Fibroblast of lung (primary cell): ENCODE measurements at regions not wholly inside any gene's neighbourhood (a gene's known extent, or its start where the extent isn't known, plus 50 kb on each side); places are given as distances from the start of the nearest gene placed in this dataset.

Experiments used
- DNase-seq, 2 donors: peaks; one replicate each; pipeline versions ENCODE4 v3.0.0 to v3.0.0-alpha.2; 2010; ENCODE audit warnings: low read depth in 2 of 2
- H2AFZ ChIP-seq: 2 replicates; pipeline ENCODE4 v1.5.1; 2012; ENCODE audit warnings: low read length, control low read depth, inconsistent platforms
- H3K27ac ChIP-seq: 2 replicates; pipeline ENCODE4 v1.5.1; 2011; ENCODE audit warnings: low read length, control low read depth; ENCODE audit not compliant: insufficient read depth
- H3K27me3 ChIP-seq: 2 replicates; pipeline ENCODE4 v1.5.1; 2011; ENCODE audit warnings: mild to moderate bottlenecking, low read length; ENCODE audit not compliant: control insufficient read depth, insufficient read depth
- H3K36me3 ChIP-seq: 2 replicates; pipeline ENCODE4 v1.5.1; 2011; ENCODE audit warnings: low read length; ENCODE audit not compliant: control insufficient read depth, insufficient read depth
- H3K4me1 ChIP-seq: 2 replicates; pipeline ENCODE4 v1.5.1; 2011; ENCODE audit warnings: low read length; ENCODE audit not compliant: control insufficient read depth, insufficient read depth; ENCODE audit errors: extremely low read depth
- H3K4me2 ChIP-seq: 2 replicates; pipeline ENCODE4 v1.5.1; 2011; ENCODE audit warnings: low read length, control low read depth; ENCODE audit not compliant: insufficient read depth; ENCODE audit errors: extremely low read depth
- H3K4me3 ChIP-seq, 4 experiments: fragments of 200-600 bp in 1 of 4; sonication (generic) in 1 of 4; replicated peaks in 1 of 4; 2 replicates each; pipeline ENCODE4 v1.5.1; 2011 to 2016; ENCODE audit warnings: low read length in 4 of 4, low read depth in 3 of 4, mild to moderate bottlenecking in 3 of 4, control low read depth in 2 of 4, inconsistent platforms in 1 of 4, mixed read lengths in 1 of 4; ENCODE audit not compliant: insufficient read depth in 1 of 4; ENCODE audit errors: control extremely low read depth in 1 of 4
- H3K79me2 ChIP-seq: 2 replicates; pipeline ENCODE4 v1.5.1; 2012; ENCODE audit warnings: mild to moderate bottlenecking, low read length, inconsistent platforms; ENCODE audit not compliant: control insufficient read depth, insufficient read depth
- H3K9ac ChIP-seq: 2 replicates; pipeline ENCODE4 v1.5.1; 2011; ENCODE audit warnings: mild to moderate bottlenecking, low read length, control low read depth; ENCODE audit not compliant: insufficient read depth
- H3K9me3 ChIP-seq: 2 replicates; pipeline ENCODE4 v1.5.1; 2012; ENCODE audit warnings: low read depth, low read length; ENCODE audit not compliant: control insufficient read depth, insufficient read depth
- H4K20me1 ChIP-seq: 2 replicates; pipeline ENCODE4 v1.5.1; 2011; ENCODE audit warnings: low read length; ENCODE audit not compliant: control insufficient read depth, insufficient read depth; ENCODE audit errors: extremely low read depth
- CTCF ChIP-seq, 2 donors: IDR thresholded peaks in 1 of 2; conservative IDR thresholded peaks in 1 of 2; 1 replicate in 1 of 2; 2 replicates in 1 of 2; pipeline ENCODE4 v1.5.1; 2011 to 2012; ENCODE audit warnings: low read length in 2 of 2, control low read depth in 1 of 2, inconsistent platforms in 1 of 2, low read depth in 1 of 2, mild to moderate bottlenecking in 1 of 2
- EZH2 ChIP-seq: IDR thresholded peaks from 2 replicates; pipeline ENCODE4 v1.5.1; 2012; ENCODE audit warnings: low read length, control low read depth, mild to moderate bottlenecking; ENCODE audit errors: missing control alignments

GRCh38 chr18:67290421-67290820, 226.1 kb downstream of the DSEL start:
- no peak for TF ChIP-seq EZH2

GRCh38 chr18:67285583-67285982, 230.9 kb downstream of the DSEL start:
- no peaks in the 10 kb centered on the region for H3K9me3 ChIP-seq
- H4K20me1 ChIP-seq, result no peaks in the 10 kb centered on the region
- TF ChIP-seq EZH2 (no peak), CTCF (conservative IDR thresholded peaks at IDR 0.05 in 1 of 2, IDR thresholded peaks at IDR 0.05 in 1 of 2; ENCODE audit: low read depth in 1 of 2, low read length in 2 of 2) (no peak)
- H3K4me2 ChIP-seq, result no peak overlapping the region
- no peak for DNase-seq
- no peak overlapping the region for H3K27ac ChIP-seq
- H3K27me3 ChIP-seq, result no peaks in the 10 kb centered on the region
- no peaks in the 10 kb centered on the region for H3K4me1 ChIP-seq
- no peaks in the 10 kb centered on the region for H3K79me2 ChIP-seq
- no peak overlapping the region for H3K4me3 ChIP-seq
- no peak overlapping the region for H2AFZ ChIP-seq
- H3K36me3 ChIP-seq, result no peaks in the 10 kb centered on the region
- H3K9ac ChIP-seq, result no peak overlapping the region

More at GRCh38 chr18:67290421-67290820, 226.1 kb downstream of the DSEL start:
- Histone ChIP-seq H3K4me2 (no peak overlapping the region), H3K27me3 (no peaks in the 10 kb centered on the region), H4K20me1 (no peaks in the 10 kb centered on the region), H3K9me3 (no peaks in the 10 kb centered on the region), H3K9ac (no peak overlapping the region), H3K79me2 (no peaks in the 10 kb centered on the region), H2AFZ (no peak overlapping the region), H3K4me3 (no peak overlapping the region), H3K36me3 (no peaks in the 10 kb centered on the region), H3K27ac (no peak overlapping the region), H3K4me1 (no peaks in the 10 kb centered on the region)
- DNase-seq, result peak; percentile 4 to 11

- no peak for TF ChIP-seq EZH2
- no peak for TF ChIP-seq CTCF (conservative IDR thresholded peaks at IDR 0.05 in 1 of 2, IDR thresholded peaks at IDR 0.05 in 1 of 2; ENCODE audit: low read depth in 1 of 2, low read length in 2 of 2)
- H3K27ac ChIP-seq, result no peak overlapping the region
- peak in 1 of 2 donors; percentile 10 for DNase-seq
Measured at GRCh38 chr18:67282796-67283195, 233.7 kb downstream of the DSEL start.

More at GRCh38 chr18:67282796-67283195, 233.7 kb downstream of the DSEL start:
- H3K4me3 ChIP-seq, result no peak overlapping the region
- H3K9me3 ChIP-seq, result no peaks in the 10 kb centered on the region
- H3K36me3 ChIP-seq, result no peaks in the 10 kb centered on the region
- H3K4me1 ChIP-seq, result peaks cover 2% of the 10 kb centered on the region
- no peaks in the 10 kb centered on the region for H3K27me3 ChIP-seq
- no peak overlapping the region for H3K9ac ChIP-seq
- H4K20me1 ChIP-seq, result no peaks in the 10 kb centered on the region
- H2AFZ ChIP-seq, result no peak overlapping the region
- H3K4me2 ChIP-seq, result no peak overlapping the region
- H3K79me2 ChIP-seq, result no peaks in the 10 kb centered on the region
